BLaER1 (cell line): ENCODE measurements at regions not wholly inside any gene's neighbourhood (a gene's known extent, or its start where the extent isn't known, plus 50 kb on each side); places are given as distances from the start of the nearest gene placed in this dataset.
A peak's percentile ranks its signal among the peaks of the same experiment; 100 is the strongest.
"Not testable (repeated sequence)": the region's sequence is repeated elsewhere in the genome, so short reads cannot be mapped to it uniquely, and the experiment has no call there.

Source experiments
- H3K27ac ChIP-seq: shearing (Covaris generic); formaldehyde crosslinking; 2 replicates; pipeline ENCODE4 v1.8.1; 2022
- H3K27me3 ChIP-seq: shearing (Covaris generic); formaldehyde crosslinking; 2 replicates; pipeline ENCODE4 v1.8.1; 2022
- H3K36me3 ChIP-seq: shearing (Covaris generic); formaldehyde crosslinking; 2 replicates; pipeline ENCODE4 v1.8.1; 2022
- H3K4me1 ChIP-seq: shearing (Covaris generic); formaldehyde crosslinking; 2 replicates; pipeline ENCODE4 v1.8.1; 2022
- H3K4me2 ChIP-seq: shearing (Covaris generic); formaldehyde crosslinking; 2 replicates; pipeline ENCODE4 v1.8.1; 2022
- H3K4me3 ChIP-seq: shearing (Covaris generic); formaldehyde crosslinking; 2 replicates; pipeline ENCODE4 v1.8.1; 2022
- H3K9ac ChIP-seq: shearing (Covaris generic); formaldehyde crosslinking; 2 replicates; pipeline ENCODE4 v1.8.1; 2022
- H3K9me3 ChIP-seq: shearing (Covaris generic); formaldehyde crosslinking; 2 replicates; pipeline ENCODE4 v1.8.1; 2022
- H4K20me1 ChIP-seq: shearing (Covaris generic); formaldehyde crosslinking; 2 replicates; pipeline ENCODE4 v1.8.1; 2022
- Cebpa-rat ChIP-seq: shearing (Covaris generic); IDR thresholded peaks from 2 replicates; pipeline ENCODE4 v1.8.1; 2022

- Histone ChIP-seq H4K20me1 (no peaks in the 10 kb centered on the region), H3K4me1 (peaks cover 37% of the 10 kb centered on the region), H3K36me3 (no peaks in the 10 kb centered on the region), H3K4me3 (no peak overlapping the region), H3K9ac (no peak overlapping the region), H3K27ac (no peak overlapping the region), H3K4me2 (no peak overlapping the region), H3K9me3 (no peaks in the 10 kb centered on the region), H3K27me3 (no peaks in the 10 kb centered on the region)
- TF ChIP-seq Cebpa-rat, result no peak
Observed at GRCh38 chr1:57551476-57551875, 127.6 kb upstream of the DAB1 start.

GRCh38 chr1:57550092-57550491 is 126.2 kb upstream of the DAB1 start:
- Histone ChIP-seq H3K27me3 (no peaks in the 10 kb centered on the region), H3K4me1 (peaks cover 43% of the 10 kb centered on the region), H3K36me3 (no peaks in the 10 kb centered on the region), H3K27ac (no peak overlapping the region), H3K4me3 (no peak overlapping the region), H3K4me2 (peak overlapping the region; percentile 62), H3K9me3 (no peaks in the 10 kb centered on the region), H3K9ac (no peak overlapping the region), H4K20me1 (no peaks in the 10 kb centered on the region)
- no peak for TF ChIP-seq Cebpa-rat

- peak overlapping the region; percentile 62; the same call in 1 of the 2 replicates for H3K4me2 ChIP-seq
- H3K27ac ChIP-seq, result no peak overlapping the region
- H3K4me3 ChIP-seq, result no peak overlapping the region
- peaks cover 43% of the 10 kb centered on the region for H3K4me1 ChIP-seq
- H4K20me1 ChIP-seq, result no peaks in the 10 kb centered on the region
- H3K9ac ChIP-seq, result no peak overlapping the region
- no peaks in the 10 kb centered on the region for H3K36me3 ChIP-seq
- no peaks in the 10 kb centered on the region for H3K27me3 ChIP-seq
- no peaks in the 10 kb centered on the region for H3K9me3 ChIP-seq
- no peak for TF ChIP-seq Cebpa-rat
Observed at GRCh38 chr1:57549300-57549699, 125.4 kb upstream of the DAB1 start.

GRCh38 chr1:57546549-57547330 is 122.9 kb upstream of the DAB1 start:
- Histone ChIP-seq H3K27me3 (no peaks in the 10 kb centered on the region), H3K4me3 (no peak overlapping the region), H3K4me1 (peaks cover 33% of the 10 kb centered on the region), H3K9ac (no peak overlapping the region), H3K36me3 (no peaks in the 10 kb centered on the region), H3K4me2 (no peak overlapping the region), H3K27ac (no peak overlapping the region), H4K20me1 (no peaks in the 10 kb centered on the region), H3K9me3 (no peaks in the 10 kb centered on the region)
- TF ChIP-seq Cebpa-rat, result no peak

- TF ChIP-seq Cebpa-rat, result no peak
- Histone ChIP-seq H3K4me3 (no peak overlapping the region), H3K27me3 (no peaks in the 10 kb centered on the region), H3K9me3 (no peaks in the 10 kb centered on the region), H3K4me1 (peaks cover 17% of the 10 kb centered on the region), H3K4me2 (no peak overlapping the region), H3K36me3 (no peaks in the 10 kb centered on the region), H3K27ac (no peak overlapping the region), H3K9ac (no peak overlapping the region), H4K20me1 (no peaks in the 10 kb centered on the region)
Observed at GRCh38 chr1:57544345-57544744, 120.5 kb upstream of the DAB1 start.

GRCh38 chr1:57536749-57537423 is 113.0 kb upstream of the DAB1 start:
- no peak overlapping the region for H3K4me2 ChIP-seq
- no peaks in the 10 kb centered on the region for H4K20me1 ChIP-seq
- no peaks in the 10 kb centered on the region for H3K27me3 ChIP-seq
- no peaks in the 10 kb centered on the region for H3K4me1 ChIP-seq
- TF ChIP-seq Cebpa-rat, result no peak
- no peaks in the 10 kb centered on the region for H3K36me3 ChIP-seq
- H3K4me3 ChIP-seq, result no peak overlapping the region
- H3K9ac ChIP-seq, result no peak overlapping the region
- no peak overlapping the region for H3K27ac ChIP-seq
- no peaks in the 10 kb centered on the region for H3K9me3 ChIP-seq

- Histone ChIP-seq H3K9me3 (0 out of 2 replicates have a peak, but pooled peaks cover 6% of the 10 kb centered on the region), H4K20me1 (no peaks in the 10 kb centered on the region), H3K4me1 (no peaks in the 10 kb centered on the region), H3K36me3 (no peaks in the 10 kb centered on the region), H3K4me3 (no peak overlapping the region), H3K27ac (no peak overlapping the region), H3K4me2 (no peak overlapping the region), H3K9ac (no peak overlapping the region), H3K27me3 (no peaks in the 10 kb centered on the region)
- TF ChIP-seq Cebpa-rat, result no peak
Observed at GRCh38 chr1:57532299-57532698, 108.4 kb upstream of the DAB1 start.

GRCh38 chr1:57530911-57531260 is 107.0 kb upstream of the DAB1 start:
- H3K36me3 ChIP-seq, H3K4me3 ChIP-seq, H3K27me3 ChIP-seq, H4K20me1 ChIP-seq, H3K9me3 ChIP-seq, H3K4me1 ChIP-seq, H3K4me2 ChIP-seq, H3K27ac ChIP-seq, H3K9ac ChIP-seq: not testable (repeated sequence)

- no peak overlapping the region for H3K4me3 ChIP-seq
- no peaks in the 10 kb centered on the region for H3K36me3 ChIP-seq
- no peaks in the 10 kb centered on the region for H4K20me1 ChIP-seq
- H3K27ac ChIP-seq, result no peak overlapping the region
- H3K9ac ChIP-seq, result no peak overlapping the region
- no peaks in the 10 kb centered on the region for H3K4me1 ChIP-seq
- no peak overlapping the region for H3K4me2 ChIP-seq
- 0 out of 2 replicates have a peak, but pooled peaks cover 6% of the 10 kb centered on the region for H3K9me3 ChIP-seq
- TF ChIP-seq Cebpa-rat, result no peak
- H3K27me3 ChIP-seq, result no peaks in the 10 kb centered on the region
Observed at GRCh38 chr1:57530206-57530910, 106.5 kb upstream of the DAB1 start.

- Histone ChIP-seq H3K4me1 (peaks cover 14% of the 10 kb centered on the region), H3K4me2 (no peak overlapping the region), H3K9ac (no peak overlapping the region), H3K9me3 (no peaks in the 10 kb centered on the region), H3K27me3 (no peaks in the 10 kb centered on the region), H3K36me3 (no peaks in the 10 kb centered on the region), H3K4me3 (no peak overlapping the region), H4K20me1 (no peaks in the 10 kb centered on the region), H3K27ac (no peak overlapping the region)
- no peak for TF ChIP-seq Cebpa-rat
Observed at GRCh38 chr1:57522575-57522974, 98.7 kb upstream of the DAB1 start.
